GM23248 (cell line): ENCODE measurements at regions not wholly inside any gene's neighbourhood (a gene's known extent, or its start where the extent isn't known, plus 50 kb on each side); places are given as distances from the start of the nearest gene placed in this dataset.

Source experiments
- DNase-seq: peaks from one replicate; pipeline ENCODE4 v3.0.0-alpha.2; 2015
- H2AFZ ChIP-seq: fragments of 200-600 bp; sonication (generic); 2 replicates; pipeline ENCODE4 v1.6.1; 2016; ENCODE audit warnings: antibody characterized with exemption
- H3F3A ChIP-seq: fragments of 200-600 bp; sonication (generic); 2 replicates; pipeline ENCODE4 v1.6.1; 2016; ENCODE audit warnings: mild to moderate bottlenecking, antibody characterized with exemption, mixed run types; ENCODE audit not compliant: insufficient read depth
- H3K27ac ChIP-seq: fragments of 200-600 bp; sonication (generic); 2 replicates; pipeline ENCODE4 v1.5.1; 2016; ENCODE audit warnings: mild to moderate bottlenecking
- H3K27me3 ChIP-seq: fragments of 200-600 bp; sonication (generic); replicated peaks from 2 replicates; pipeline ENCODE4 v1.6.1; 2016; ENCODE audit warnings: mild to moderate bottlenecking; ENCODE audit not compliant: insufficient read depth
- H3K36me3 ChIP-seq: fragments of 200-600 bp; sonication (generic); 2 replicates; pipeline ENCODE4 v1.6.1; 2016; ENCODE audit warnings: low read depth, mild to moderate bottlenecking
- H3K4me1 ChIP-seq: fragments of 200-600 bp; sonication (generic); 2 replicates; pipeline ENCODE4 v1.6.1; 2016; ENCODE audit warnings: mild to moderate bottlenecking; ENCODE audit not compliant: insufficient read depth
- H3K4me2 ChIP-seq: fragments of 200-600 bp; sonication (generic); one replicate; pipeline ENCODE4 v1.6.1; 2016; ENCODE audit warnings: mild to moderate bottlenecking; ENCODE audit not compliant: unreplicated experiment
- H3K4me3 ChIP-seq: fragments of 200-600 bp; sonication (generic); 2 replicates; pipeline ENCODE4 v1.5.1; 2016; ENCODE audit warnings: mild to moderate bottlenecking
- H3K79me2 ChIP-seq: fragments of 200-600 bp; sonication (generic); 2 replicates; pipeline ENCODE4 v1.6.1; 2016; ENCODE audit warnings: mild to moderate bottlenecking; ENCODE audit not compliant: insufficient read depth
- H3K9ac ChIP-seq: fragments of 200-600 bp; sonication (generic); 2 replicates; pipeline ENCODE4 v1.6.1; 2016; ENCODE audit warnings: mild to moderate bottlenecking
- H3K9me2 ChIP-seq: fragments of 200-600 bp; sonication (generic); 2 replicates; pipeline ENCODE4 v1.6.1; 2016; ENCODE audit warnings: mixed run types, mild to moderate bottlenecking, moderate library complexity; ENCODE audit not compliant: insufficient read depth
- H3K9me3 ChIP-seq: fragments of 200-600 bp; sonication (generic); one replicate; pipeline ENCODE4 v1.6.1; 2017; ENCODE audit warnings: low read depth
- H4K20me1 ChIP-seq: fragments of 200-600 bp; sonication (generic); 2 replicates; pipeline ENCODE4 v1.6.0; 2016; ENCODE audit not compliant: insufficient read depth
- EZH2 ChIP-seq: fragments of 200-600 bp; sonication (generic); IDR thresholded peaks from 2 replicates; pipeline ENCODE4 v1.6.1; 2018; ENCODE audit warnings: antibody characterized with exemption, mild to moderate bottlenecking; ENCODE audit not compliant: insufficient read depth, poor library complexity, severe bottlenecking
- EZH2phosphoT487 ChIP-seq: fragments of 200-600 bp; sonication (generic); IDR thresholded peaks from 2 replicates; pipeline ENCODE4 v1.6.1; 2018; ENCODE audit warnings: antibody characterized with exemption, moderate library complexity, mild to moderate bottlenecking, low read depth; ENCODE audit not compliant: insufficient read depth
- WGBS, 2 experiments: methylation state at CpG; one replicate each; pipeline ENCODE4 v1.1.6; 2015 to 2017; ENCODE audit warnings: low lambda C conversion rate in 2 of 2, low coverage in 1 of 2; ENCODE audit errors: missing lambda C conversion rate in 2 of 2; 5-methylcytosine and 5-hydroxymethylcytosine counted together
- in situ Hi-C: fragments of 300-500 bp; cut with MboI; formaldehyde crosslinking; loops from 2 replicates; pipeline ENCODE4 v1.15.0; 2020

DNA sequence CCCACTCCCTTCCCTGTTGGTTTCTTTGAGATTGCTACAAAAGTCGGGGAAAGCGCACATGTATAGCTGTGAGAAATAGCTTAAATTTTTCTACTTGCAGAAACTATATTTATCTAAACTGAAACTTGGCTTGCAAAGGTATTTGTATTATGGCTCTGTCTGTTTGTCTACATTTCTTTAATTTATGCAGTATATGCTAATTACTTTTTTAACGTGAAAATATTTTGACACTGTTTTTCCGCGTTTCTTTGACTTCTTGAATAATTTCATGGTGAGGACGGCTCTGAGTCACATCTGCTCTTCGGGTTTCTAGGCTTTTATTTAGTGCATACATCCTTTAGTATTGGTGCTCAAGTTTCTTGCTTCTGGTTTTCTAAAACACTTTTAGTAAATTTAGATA, 182.1 kb upstream of the ZRANB2 start:
- no peak overlapping the region for H3K4me2 ChIP-seq
- H3K4me1 ChIP-seq = no peaks in the 10 kb centered on the region
- no peaks in the 10 kb centered on the region for H3K9me2 ChIP-seq
- no peaks in the 10 kb centered on the region for H3K36me3 ChIP-seq
- H3K9ac ChIP-seq = no peak overlapping the region
- no peaks in the 10 kb centered on the region for H3K79me2 ChIP-seq
- TF ChIP-seq EZH2 (no peak), EZH2phosphoT487 (no peak)
- H3F3A ChIP-seq = no peaks in the 10 kb centered on the region
- no peak for DNase-seq
- H2AFZ ChIP-seq = no peak overlapping the region
- no peaks in the 10 kb centered on the region for H4K20me1 ChIP-seq
- H3K27me3 ChIP-seq = no peaks in the 10 kb centered on the region
- 70 to 71% methylated on average over 7 of the region's 7 CpGs for WGBS, 2 experiments
- no peaks in the 10 kb centered on the region for H3K9me3 ChIP-seq
- no peak overlapping the region for H3K27ac ChIP-seq
- in situ Hi-C loops = no loop called here
- no peak overlapping the region for H3K4me3 ChIP-seq

DNA sequence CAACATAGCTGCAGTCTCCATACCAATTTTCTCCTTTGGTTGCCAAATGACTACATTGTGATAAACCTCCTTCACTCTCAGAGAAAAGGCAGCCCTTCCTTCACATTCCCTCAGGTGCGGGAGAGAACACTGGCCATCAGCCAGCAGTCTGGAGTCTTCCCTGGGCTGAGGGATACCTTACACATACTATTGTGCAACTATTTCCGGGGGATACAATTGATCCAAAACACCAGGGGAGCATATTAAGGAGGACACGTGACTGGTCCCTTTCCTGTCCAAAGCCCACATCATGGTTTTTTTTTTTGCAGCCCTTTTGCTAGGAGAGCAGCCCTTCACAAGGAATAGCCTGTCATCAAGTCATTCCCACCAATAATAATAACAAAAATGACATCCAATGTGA, 172.1 kb upstream of the ZRANB2 start:
- in situ Hi-C loops = no loop called here
- no peak overlapping the region for H3K27ac ChIP-seq
- no peak overlapping the region for H3K4me3 ChIP-seq
- H3K4me1 ChIP-seq = no peaks in the 10 kb centered on the region
- no peak for DNase-seq
- no peaks in the 10 kb centered on the region for H3K36me3 ChIP-seq
- no peak overlapping the region for H2AFZ ChIP-seq
- no peaks in the 10 kb centered on the region for H3K9me2 ChIP-seq
- no peaks in the 10 kb centered on the region for H3K9me3 ChIP-seq
- WGBS, 2 experiments = 58% methylated on average over 3 of the region's 3 CpGs
- no peaks in the 10 kb centered on the region for H3K27me3 ChIP-seq
- H4K20me1 ChIP-seq = no peaks in the 10 kb centered on the region
- TF ChIP-seq EZH2 = no peak
- TF ChIP-seq EZH2phosphoT487 = no peak
- no peaks in the 10 kb centered on the region for H3F3A ChIP-seq
- no peaks in the 10 kb centered on the region for H3K79me2 ChIP-seq
- no peak overlapping the region for H3K4me2 ChIP-seq
- H3K9ac ChIP-seq = no peak overlapping the region

DNA sequence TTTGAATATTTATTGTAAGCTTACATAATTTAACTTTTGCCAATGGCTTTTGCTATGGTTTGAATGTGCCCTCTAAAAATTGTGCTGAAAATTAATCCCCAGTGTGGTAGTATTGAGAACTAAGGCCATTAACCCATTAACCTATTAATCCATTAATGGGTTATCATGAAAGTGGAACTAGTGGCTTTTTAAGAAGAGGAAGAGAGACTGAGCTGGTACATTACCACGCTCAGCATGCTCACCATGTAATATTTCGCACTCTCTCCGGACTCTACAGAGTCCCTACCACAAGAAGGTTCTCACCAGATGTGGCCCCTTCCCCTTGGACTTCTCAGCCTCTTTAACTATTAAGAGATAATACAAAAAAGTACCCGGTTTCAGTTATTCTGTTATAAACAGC, 164.4 kb upstream of the ZRANB2 start:
- Histone ChIP-seq H3K4me1 (no peaks in the 10 kb centered on the region), H3K4me3 (no peak overlapping the region), H3K4me2 (no peak overlapping the region), H3K9me2 (no peaks in the 10 kb centered on the region), H3K79me2 (no peaks in the 10 kb centered on the region), H3K9ac (no peak overlapping the region), H3K27ac (no peak overlapping the region), H3K36me3 (no peaks in the 10 kb centered on the region), H4K20me1 (no peaks in the 10 kb centered on the region), H2AFZ (no peak overlapping the region), H3F3A (no peaks in the 10 kb centered on the region), H3K27me3 (no peaks in the 10 kb centered on the region), H3K9me3 (no peaks in the 10 kb centered on the region)
- in situ Hi-C loops = no loop called here
- WGBS, 2 experiments = 88 to 97% methylated on average over 4 of the region's 4 CpGs
- TF ChIP-seq EZH2phosphoT487 = no peak
- DNase-seq = no peak

DNA sequence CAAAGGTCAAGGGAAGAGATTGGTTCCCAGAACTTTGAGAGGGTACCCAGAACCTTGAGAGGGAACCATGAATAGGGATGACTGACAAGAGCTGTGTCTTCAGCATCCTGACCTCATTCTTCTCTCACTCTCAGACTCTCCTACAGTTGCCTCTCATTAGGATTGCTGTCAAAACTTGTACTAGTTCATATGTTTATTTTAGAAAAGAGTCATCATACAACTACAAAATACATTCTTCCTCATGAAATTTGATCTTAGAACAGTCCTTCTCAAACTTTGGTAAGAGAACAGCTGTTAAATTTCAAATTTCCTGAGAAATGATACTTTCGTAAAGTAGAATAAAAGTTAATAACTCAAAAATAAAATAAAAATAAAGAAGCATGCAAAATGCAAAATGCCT, 161.4 kb upstream of the ZRANB2 start:
- Histone ChIP-seq H3K27me3 (no peaks in the 10 kb centered on the region), H3K4me2 (no peak overlapping the region), H3K9ac (no peak overlapping the region), H3K27ac (no peak overlapping the region), H3F3A (no peaks in the 10 kb centered on the region), H3K36me3 (no peaks in the 10 kb centered on the region), H3K4me3 (no peak overlapping the region), H3K79me2 (no peaks in the 10 kb centered on the region), H3K4me1 (no peaks in the 10 kb centered on the region), H2AFZ (no peak overlapping the region), H4K20me1 (no peaks in the 10 kb centered on the region), H3K9me3 (no peaks in the 10 kb centered on the region), H3K9me2 (peaks cover 3% of the 10 kb centered on the region; the same call in 1 of the 2 replicates)
- WGBS, 2 experiments = 90 to 100% methylated on average over 1 of the region's 1 CpG
- in situ Hi-C loops = no loop called here
- no peak for DNase-seq
- TF ChIP-seq EZH2 (no peak), EZH2phosphoT487 (no peak)

DNA sequence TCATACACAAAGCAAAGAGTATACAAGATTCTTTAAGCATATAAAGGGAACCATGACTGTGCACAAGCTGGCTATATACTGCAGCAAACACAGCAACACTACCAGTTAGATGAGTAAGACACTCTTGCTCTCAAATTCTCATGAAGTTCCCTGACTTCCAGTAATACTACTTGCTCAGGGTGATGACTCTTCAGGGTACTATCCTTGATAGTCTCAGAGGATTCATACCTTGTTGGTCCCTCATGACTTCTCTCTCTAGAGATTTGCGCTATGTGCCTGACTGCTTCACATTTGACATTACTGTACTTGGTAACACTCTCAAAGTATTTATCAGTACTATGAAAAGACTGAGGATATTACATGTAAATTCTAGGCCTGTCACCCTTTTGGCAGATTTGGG, 159.8 kb upstream of the ZRANB2 start:
- H3F3A ChIP-seq = no peaks in the 10 kb centered on the region
- in situ Hi-C loops = no loop called here
- no peaks in the 10 kb centered on the region for H4K20me1 ChIP-seq
- no peak overlapping the region for H3K9ac ChIP-seq
- no peak overlapping the region for H3K4me2 ChIP-seq
- DNase-seq = peak; percentile 46
- no peaks in the 10 kb centered on the region for H3K36me3 ChIP-seq
- 92 to 100% methylated on average over 1 of the region's 1 CpG for WGBS, 2 experiments
- TF ChIP-seq EZH2phosphoT487 (no peak), EZH2 (no peak)
- H3K4me1 ChIP-seq = no peaks in the 10 kb centered on the region
- no peaks in the 10 kb centered on the region for H3K9me3 ChIP-seq
- no peak overlapping the region for H3K27ac ChIP-seq
- H3K9me2 ChIP-seq = peaks cover 3% of the 10 kb centered on the region; the same call in 1 of the 2 replicates
- no peak overlapping the region for H3K4me3 ChIP-seq
- H2AFZ ChIP-seq = no peak overlapping the region
- H3K27me3 ChIP-seq = no peaks in the 10 kb centered on the region
- no peaks in the 10 kb centered on the region for H3K79me2 ChIP-seq
